NB4 (cell line): ENCODE measurements at regions not wholly inside any gene's neighbourhood (a gene's known extent, or its start where the extent isn't known, plus 50 kb on each side); places are given as distances from the start of the nearest gene placed in this dataset.

Experiments used
- CTCF ChIP-seq: IDR thresholded peaks from one replicate; pipeline ENCODE4 v1.5.1; 2012; ENCODE audit warnings: low read depth, low read length
- POLR2A ChIP-seq: IDR thresholded peaks from 2 replicates; pipeline ENCODE4 v1.6.1; 2011; ENCODE audit warnings: mild to moderate bottlenecking; ENCODE audit not compliant: insufficient read length; ENCODE audit errors: extremely low read depth

- TF ChIP-seq POLR2A (no peak), CTCF (no peak)
Observed at GRCh38 chr1:195939844-195940243, 668.4 kb downstream of the KCNT2 start.
